ENCODE measurements at regions not wholly inside any gene's neighbourhood (a gene's known extent, or its start where the extent isn't known, plus 50 kb on each side); places are given as distances from the start of the nearest gene placed in this dataset.

DNA sequence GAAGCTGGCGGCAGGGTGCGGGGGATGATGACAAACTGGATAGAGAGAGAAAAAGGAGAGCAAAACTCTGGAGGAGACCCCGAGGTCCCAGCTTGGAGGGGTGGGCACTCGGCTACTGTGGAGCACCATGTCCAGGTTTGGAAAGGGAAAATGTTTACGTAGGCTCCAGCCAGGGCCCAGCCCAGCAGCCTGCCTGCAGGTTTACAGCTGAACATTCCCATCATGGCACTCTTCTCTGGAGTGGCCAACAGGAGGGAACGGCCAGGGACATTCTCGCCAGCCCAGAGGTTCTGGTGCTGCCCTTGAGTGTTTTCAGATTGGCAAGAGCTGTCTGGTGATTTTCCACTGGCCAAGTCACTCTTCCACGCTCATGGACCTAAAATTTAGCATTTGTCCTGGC lies 262.9 kb upstream of the TCF4 start:
- no peak for TF ChIP-seq EP300 (IDR thresholded peaks at IDR 0.05)
- TF ChIP-seq, protein P1, sequence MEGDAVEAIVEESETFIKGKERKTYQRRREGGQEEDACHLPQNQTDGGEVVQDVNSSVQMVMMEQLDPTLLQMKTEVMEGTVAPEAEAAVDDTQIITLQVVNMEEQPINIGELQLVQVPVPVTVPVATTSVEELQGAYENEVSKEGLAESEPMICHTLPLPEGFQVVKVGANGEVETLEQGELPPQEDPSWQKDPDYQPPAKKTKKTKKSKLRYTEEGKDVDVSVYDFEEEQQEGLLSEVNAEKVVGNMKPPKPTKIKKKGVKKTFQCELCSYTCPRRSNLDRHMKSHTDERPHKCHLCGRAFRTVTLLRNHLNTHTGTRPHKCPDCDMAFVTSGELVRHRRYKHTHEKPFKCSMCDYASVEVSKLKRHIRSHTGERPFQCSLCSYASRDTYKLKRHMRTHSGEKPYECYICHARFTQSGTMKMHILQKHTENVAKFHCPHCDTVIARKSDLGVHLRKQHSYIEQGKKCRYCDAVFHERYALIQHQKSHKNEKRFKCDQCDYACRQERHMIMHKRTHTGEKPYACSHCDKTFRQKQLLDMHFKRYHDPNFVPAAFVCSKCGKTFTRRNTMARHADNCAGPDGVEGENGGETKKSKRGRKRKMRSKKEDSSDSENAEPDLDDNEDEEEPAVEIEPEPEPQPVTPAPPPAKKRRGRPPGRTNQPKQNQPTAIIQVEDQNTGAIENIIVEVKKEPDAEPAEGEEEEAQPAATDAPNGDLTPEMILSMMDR (IDR thresholded peaks at IDR 0.05): no peak
- no peak for TF ChIP-seq POLR2A (IDR thresholded peaks at IDR 0.05)
- no peak for TF ChIP-seq POLR2AphosphoS5 (IDR thresholded peaks at IDR 0.05)
- intact Hi-C loops (cut with DNase I): no loop called here
- no peak for DNase-seq
- 73 to 91% methylated on average over 8 of the region's 8 CpGs for WGBS, 2 donors
- H3K4me3 ChIP-seq: no peak overlapping the region
- H3K27me3 ChIP-seq: no peaks in the 10 kb centered on the region
- H3K4me1 ChIP-seq: peaks cover 0 to 4% (median 2%) of the 10 kb centered on the region in 4 donors
- no peak overlapping the region for H3K27ac ChIP-seq
- H3K36me3 ChIP-seq: no peaks in the 10 kb centered on the region
- no peaks in the 10 kb centered on the region for H3K9me3 ChIP-seq

DNA sequence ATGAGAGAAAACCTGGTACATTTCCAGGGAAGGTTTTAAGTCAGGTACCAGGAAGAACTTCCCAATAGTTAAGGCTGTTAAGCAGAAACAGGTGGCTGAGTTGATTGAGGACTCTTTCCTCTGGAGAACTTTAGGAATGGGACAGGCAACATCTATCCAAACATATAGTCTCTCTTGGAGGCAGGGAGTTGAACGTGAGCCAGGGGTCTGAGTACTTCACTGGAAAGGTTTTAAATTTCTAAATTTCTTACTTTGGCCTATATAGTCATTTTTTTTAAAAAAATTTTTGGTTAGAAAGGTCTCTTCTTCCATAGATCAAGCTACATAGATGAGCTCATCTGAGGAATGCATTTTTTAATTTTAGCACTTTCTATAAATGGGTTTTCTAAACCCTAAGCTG lies 261.4 kb upstream of the TCF4 start:
- no peaks in the 10 kb centered on the region for H3K27me3 ChIP-seq
- intact Hi-C loops (cut with DNase I): no loop called here
- no peak overlapping the region for H3K4me3 ChIP-seq
- no peaks in the 10 kb centered on the region for H3K9me3 ChIP-seq
- no peaks in the 10 kb centered on the region for H3K4me1 ChIP-seq
- WGBS, 2 donors: 35 to 70% methylated on average over 1 of the region's 1 CpG
- no peak overlapping the region for H3K27ac ChIP-seq
- DNase-seq: no peak
- TF ChIP-seq, protein P1 (IDR thresholded peaks at IDR 0.05): no peak
- TF ChIP-seq EP300 (IDR thresholded peaks at IDR 0.05) (no peak), POLR2AphosphoS5 (IDR thresholded peaks at IDR 0.05) (no peak), POLR2A (IDR thresholded peaks at IDR 0.05) (no peak)
- no peaks in the 10 kb centered on the region for H3K36me3 ChIP-seq

DNA sequence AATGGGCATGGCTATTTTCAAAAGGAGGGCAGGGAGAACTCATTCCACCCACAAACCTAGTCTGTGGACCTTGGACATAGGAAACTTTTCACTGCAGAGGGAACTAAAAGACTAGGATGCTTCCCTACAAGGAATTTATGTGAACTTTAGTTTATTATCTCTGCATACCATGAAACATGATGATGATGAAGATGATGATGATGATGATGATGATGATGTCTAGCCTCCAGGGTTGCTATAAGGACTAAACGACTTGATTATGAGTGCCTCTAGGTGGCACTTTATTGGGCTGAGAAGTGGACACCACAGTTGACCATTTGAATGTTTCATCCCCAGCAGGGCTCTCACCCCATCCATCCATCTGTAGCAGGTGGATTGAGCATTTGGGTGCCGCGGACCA lies 260.0 kb upstream of the TCF4 start:
- H3K36me3 ChIP-seq: no peaks in the 10 kb centered on the region
- no peak for DNase-seq
- H3K27me3 ChIP-seq: no peaks in the 10 kb centered on the region
- WGBS, 2 donors: 85 to 94% methylated on average over 3 of the region's 3 CpGs
- H3K4me1 ChIP-seq: no peaks in the 10 kb centered on the region
- TF ChIP-seq POLR2AphosphoS5 (IDR thresholded peaks at IDR 0.05): no peak
- TF ChIP-seq, protein P1 (IDR thresholded peaks at IDR 0.05): no peak
- no peak for TF ChIP-seq POLR2A (IDR thresholded peaks at IDR 0.05)
- no peak for TF ChIP-seq EP300 (IDR thresholded peaks at IDR 0.05)
- H3K27ac ChIP-seq: no peak overlapping the region
- no peaks in the 10 kb centered on the region for H3K9me3 ChIP-seq
- intact Hi-C loops (cut with DNase I): no loop called here
- H3K4me3 ChIP-seq: no peak overlapping the region

DNA sequence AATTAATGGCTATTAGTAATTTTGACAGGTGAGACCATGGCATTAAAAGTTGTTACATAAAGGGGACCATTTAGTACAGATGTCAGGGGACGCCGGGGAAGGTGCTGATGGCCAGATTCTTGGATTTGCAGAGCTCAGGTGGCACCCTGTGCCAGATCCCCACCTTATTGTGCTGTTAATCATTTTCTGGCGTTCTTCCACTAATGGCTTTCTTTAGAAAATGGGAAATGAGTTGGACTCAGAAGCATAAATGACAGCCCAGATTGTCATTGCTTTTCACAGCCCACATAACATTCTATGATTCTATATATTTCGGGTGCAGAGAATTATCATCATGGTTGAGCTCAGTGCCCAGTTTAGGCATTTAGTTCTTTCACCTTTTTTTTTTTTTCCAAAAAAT lies 257.2 kb upstream of the TCF4 start:
- Histone ChIP-seq H3K36me3 (no peaks in the 10 kb centered on the region), H3K4me3 (no peak overlapping the region), H3K27ac (no peak overlapping the region), H3K4me1 (no peaks in the 10 kb centered on the region), H3K27me3 (no peaks in the 10 kb centered on the region), H3K9me3 (no peaks in the 10 kb centered on the region)
- 75 to 92% methylated on average over 4 of the region's 4 CpGs for WGBS, 2 donors
- no peak for DNase-seq
- no peak for TF ChIP-seq POLR2AphosphoS5 (IDR thresholded peaks at IDR 0.05)
- TF ChIP-seq POLR2A (IDR thresholded peaks at IDR 0.05): no peak
- no peak for TF ChIP-seq EP300 (IDR thresholded peaks at IDR 0.05)
- TF ChIP-seq, protein P1 (IDR thresholded peaks at IDR 0.05): no peak
- intact Hi-C loops (cut with DNase I): no loop called here

DNA sequence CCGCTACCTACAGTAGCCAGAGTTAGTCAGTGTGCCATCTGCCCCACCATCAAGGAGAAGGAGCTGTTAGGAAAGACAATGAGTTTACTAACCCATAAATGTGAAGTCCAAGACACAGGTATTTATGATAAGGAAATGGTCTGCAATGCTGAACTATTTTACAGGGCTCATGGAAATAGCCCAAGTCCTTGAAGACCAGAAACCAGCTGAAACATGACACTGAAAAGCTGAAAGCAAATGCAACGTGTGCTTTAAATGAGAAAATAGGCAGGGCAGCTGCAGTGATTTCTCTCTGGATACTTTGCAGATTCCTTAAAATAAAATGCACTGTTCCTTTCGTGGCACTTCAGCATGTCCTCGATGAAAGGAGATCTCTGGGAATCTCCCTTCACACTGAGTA lies 256.4 kb upstream of the TCF4 start:
- TF ChIP-seq EP300 (IDR thresholded peaks at IDR 0.05): no peak
- no peak for TF ChIP-seq POLR2A (IDR thresholded peaks at IDR 0.05)
- TF ChIP-seq, protein P1 (IDR thresholded peaks at IDR 0.05): no peak
- Histone ChIP-seq H3K27ac (no peak overlapping the region), H3K27me3 (no peaks in the 10 kb centered on the region), H3K36me3 (no peaks in the 10 kb centered on the region), H3K4me3 (no peak overlapping the region), H3K9me3 (no peaks in the 10 kb centered on the region), H3K4me1 (no peaks in the 10 kb centered on the region)
- intact Hi-C loops (cut with DNase I): no loop called here
- DNase-seq: no peak
- WGBS, 2 donors: 62 to 71% methylated on average over 4 of the region's 4 CpGs

Measured in sigmoid colon (tissue), 6 donors.